SH-SY5Y (cell line): ENCODE measurements at regions not wholly inside any gene's neighbourhood (a gene's known extent, or its start where the extent isn't known, plus 50 kb on each side); places are given as distances from the start of the nearest gene placed in this dataset.

ENCODE experiments used
- GATA2 ChIP-seq: IDR thresholded peaks from 2 replicates; pipeline ENCODE4 v1.6.1; 2011; ENCODE audit warnings: mild to moderate bottlenecking, low read depth, low read length
- GATA3 ChIP-seq: IDR thresholded peaks from 2 replicates; pipeline ENCODE4 v1.6.1; 2011; ENCODE audit warnings: low read depth, mild to moderate bottlenecking, low read length, moderate library complexity

GRCh38 chr1:102550729-102551384 is 554.1 kb upstream of the OLFM3 start:
- TF ChIP-seq GATA2 (no peak), GATA3 (no peak)
